HCT116 (cell line): ENCODE measurements at regions not wholly inside any gene's neighbourhood (a gene's known extent, or its start where the extent isn't known, plus 50 kb on each side); places are given as distances from the start of the nearest gene placed in this dataset.

Experiments
- ATAC-seq: fragments of 200-7000 bp; cut with Tn5 transposase; 2 replicates; pipeline ENCODE4 v1.9.1; 2020; ENCODE audit warnings: mild to moderate bottlenecking, moderate library complexity
- BruUV-seq: library from RNA; stranded (reverse); fragments of 400-500 nt; replicated peaks from 2 replicates; lab custom pipeline; 2021; lab: Mats Ljungman, UMichigan
- CTCF ChIA-PET: fragments of 300-600 bp; sonication (Branson Sonifier 250); formaldehyde crosslinking; loops from one replicate; lab custom pipeline; 2021; ENCODE audit warnings: antibody characterized with exemption; lab: Charles Lee
- POLR2A ChIA-PET: fragments of 300-600, 350-600 bp; sonication (Branson Sonifier 250); formaldehyde crosslinking; loops from one replicate; lab custom pipeline; 2021; ENCODE audit warnings: antibody characterized with exemption; lab: Charles Lee
- RAD21 ChIA-PET, 2 experiments: fragments of 300-600 bp; sonication (Branson Sonifier 250); formaldehyde crosslinking; loops; one replicate each; lab custom pipeline; 2023; ENCODE audit warnings: low total read pairs in 2 of 2; ENCODE audit not compliant: uncharacterized antibody in 2 of 2, unreplicated experiment in 2 of 2, low non-redundant PET in 1 of 2; lab: Charles Lee
- DNase-seq: peaks from one replicate; pipeline ENCODE4 v3.0.0-alpha.2; 2010; ENCODE audit warnings: low read depth, low spot score
- H2AFZ ChIP-seq: fragments of 200-600 bp; shearing (Covaris generic), sonication (generic); 2 replicates; pipeline ENCODE4 v1.6.1; 2017; ENCODE audit warnings: low read depth, mixed run types, mixed read lengths, antibody characterized with exemption, low read length; ENCODE audit not compliant: poor library complexity, severe bottlenecking
- H3K27ac ChIP-seq: 2 replicates; pipeline ENCODE4 v1.5.1; 2012; ENCODE audit warnings: low read depth, low read length
- H3K27me3 ChIP-seq: fragments of 200-600 bp; sonication (generic); 2 replicates; pipeline ENCODE4 v1.6.1; 2016; ENCODE audit warnings: mixed run types, low read length, mixed read lengths; ENCODE audit not compliant: insufficient read depth
- H3K36me3 ChIP-seq, 2 experiments: fragments of 200-500 bp in 1 of 2; fragments of 200-600 bp in 1 of 2; sonication (Bioruptor generic) in 1 of 2; sonication (generic) in 1 of 2; 2 replicates each; pipeline versions ENCODE4 v1.5.1 to v1.6.1; 2014 to 2016; ENCODE audit warnings: low read length in 2 of 2, inconsistent platforms in 1 of 2, mixed read lengths in 1 of 2, mixed run types in 1 of 2; ENCODE audit not compliant: insufficient read depth in 2 of 2, control insufficient read depth in 1 of 2
- H3K4me1 ChIP-seq, 2 experiments: fragments of 200-600 bp in 1 of 2; sonication (generic) in 1 of 2; 2 replicates each; pipeline versions ENCODE4 v1.5.1 to v1.6.1; 2012 to 2017; ENCODE audit warnings: low read length in 2 of 2, inconsistent platforms in 1 of 2, mild to moderate bottlenecking in 1 of 2, mixed read lengths in 1 of 2, mixed run types in 1 of 2, moderate library complexity in 1 of 2; ENCODE audit not compliant: insufficient read depth in 2 of 2, control insufficient read depth in 1 of 2
- H3K4me2 ChIP-seq: fragments of 200-600 bp; sonication (generic); 2 replicates; pipeline ENCODE4 v1.6.1; 2017; ENCODE audit warnings: mixed run types, low read length, mixed read lengths
- H3K4me3 ChIP-seq, 2 experiments: fragments of 200-600 bp in 1 of 2; sonication (generic) in 1 of 2; replicated peaks in 1 of 2; 2 replicates each; pipeline ENCODE4 v1.5.1; 2011 to 2016; ENCODE audit warnings: low read length in 2 of 2, control low read depth in 1 of 2, low read depth in 1 of 2, mild to moderate bottlenecking in 1 of 2, mixed read lengths in 1 of 2, mixed run types in 1 of 2
- H3K79me2 ChIP-seq: fragments of 200-600 bp; sonication (generic); 2 replicates; pipeline ENCODE4 v1.6.1; 2017; ENCODE audit warnings: mild to moderate bottlenecking, mixed run types, low read length, moderate library complexity, mixed read lengths; ENCODE audit not compliant: insufficient read depth
- H3K9ac ChIP-seq: fragments of 200-600 bp; sonication (generic); 2 replicates; pipeline ENCODE4 v1.6.1; 2016; ENCODE audit warnings: low read length, mixed read lengths
- H3K9me2 ChIP-seq: fragments of 200-600 bp; sonication (generic), shearing (Covaris generic); 2 replicates; pipeline ENCODE4 v1.6.1; 2017; ENCODE audit warnings: mixed run types, mild to moderate bottlenecking, moderate library complexity; ENCODE audit not compliant: insufficient read depth
- H3K9me3 ChIP-seq, 2 experiments: fragments of 200-500 bp in 1 of 2; fragments of 200-600 bp in 1 of 2; sonication (Bioruptor generic) in 1 of 2; sonication (generic) in 1 of 2; 2 replicates each; pipeline ENCODE4 v1.6.1; 2014 to 2017; ENCODE audit warnings: low read length in 2 of 2, mixed read lengths in 2 of 2, inconsistent platforms in 1 of 2, low read depth in 1 of 2, mild to moderate bottlenecking in 1 of 2, mixed run types in 1 of 2, moderate library complexity in 1 of 2; ENCODE audit not compliant: control insufficient read depth in 1 of 2, insufficient read depth in 1 of 2
- H4K20me1 ChIP-seq: fragments of 200-600 bp; sonication (generic), shearing (Covaris generic); 2 replicates; pipeline ENCODE4 v1.6.1; 2017; ENCODE audit warnings: mixed run types, mild to moderate bottlenecking, moderate library complexity; ENCODE audit not compliant: insufficient read depth
- CBX3 ChIP-seq: IDR thresholded peaks from 2 replicates; pipeline ENCODE4 v1.6.1; 2012; ENCODE audit warnings: low read depth
- CEBPB ChIP-seq: IDR thresholded peaks from 2 replicates; pipeline ENCODE4 v1.6.1; 2012; ENCODE audit warnings: low read depth
- ELF1 ChIP-seq: IDR thresholded peaks from 2 replicates; pipeline ENCODE4 v1.6.1; 2012; ENCODE audit warnings: low read depth, borderline replicate concordance
- EZH2 ChIP-seq: fragments of 200-600 bp; sonication (generic); IDR thresholded peaks from 2 replicates; pipeline ENCODE4 v1.6.1; 2017; ENCODE audit warnings: antibody characterized with exemption, mixed run types
- EZH2phosphoT487 ChIP-seq: fragments of 200-600 bp; IDR thresholded peaks from 2 replicates; pipeline ENCODE4 v1.6.1; 2018; ENCODE audit warnings: antibody characterized with exemption, borderline replicate concordance
- JUND ChIP-seq: IDR thresholded peaks from 2 replicates; pipeline ENCODE4 v1.6.1; 2012
- POLR2A ChIP-seq: IDR thresholded peaks from 2 replicates; pipeline ENCODE4 v1.7.0; 2011; ENCODE audit warnings: borderline replicate concordance; ENCODE audit not compliant: insufficient read depth, insufficient read length; ENCODE audit errors: extremely low read depth
- RAD21 ChIP-seq: IDR thresholded peaks from 2 replicates; pipeline ENCODE4 v1.6.1; 2012; ENCODE audit warnings: low read depth, mild to moderate bottlenecking
- REST ChIP-seq: IDR thresholded peaks from 2 replicates; pipeline ENCODE4 v1.6.1; 2012; ENCODE audit warnings: low read depth
- SP1 ChIP-seq: IDR thresholded peaks from 2 replicates; pipeline ENCODE4 v1.6.1; 2012; ENCODE audit warnings: low read depth
- SRF ChIP-seq: IDR thresholded peaks from 2 replicates; pipeline ENCODE4 v1.6.1; 2012; ENCODE audit warnings: low read depth
- TCF7L2 ChIP-seq: IDR thresholded peaks from 2 replicates; pipeline ENCODE4 v1.7.0; 2011; ENCODE audit warnings: borderline replicate concordance, inconsistent platforms; ENCODE audit not compliant: insufficient read depth, insufficient read length; ENCODE audit errors: extremely low read depth
- YY1 ChIP-seq: IDR thresholded peaks from 2 replicates; pipeline ENCODE4 v1.6.1; 2011; ENCODE audit warnings: low read length, low read depth, moderate library complexity, mild to moderate bottlenecking; ENCODE audit not compliant: insufficient replicate concordance; ENCODE audit errors: extremely low read depth
- ZFX ChIP-seq: fragments of 450-650 bp; IDR thresholded peaks from 2 replicates; pipeline ENCODE4 v1.6.1; 2017
- intact Hi-C: fragments of 100-400 bp; cut with micrococcal nuclease; formaldehyde crosslinking; loops from 2 replicates; pipeline ENCODE4 v1.10.0; 2022
- TF ChIP-seq, protein P1 (sequence below): IDR thresholded peaks from 2 replicates; pipeline ENCODE4 v1.6.1; 2012
- TF ChIP-seq, protein P2 (sequence below): IDR thresholded peaks from 2 replicates; pipeline ENCODE4 v1.6.1; 2012

DNA sequence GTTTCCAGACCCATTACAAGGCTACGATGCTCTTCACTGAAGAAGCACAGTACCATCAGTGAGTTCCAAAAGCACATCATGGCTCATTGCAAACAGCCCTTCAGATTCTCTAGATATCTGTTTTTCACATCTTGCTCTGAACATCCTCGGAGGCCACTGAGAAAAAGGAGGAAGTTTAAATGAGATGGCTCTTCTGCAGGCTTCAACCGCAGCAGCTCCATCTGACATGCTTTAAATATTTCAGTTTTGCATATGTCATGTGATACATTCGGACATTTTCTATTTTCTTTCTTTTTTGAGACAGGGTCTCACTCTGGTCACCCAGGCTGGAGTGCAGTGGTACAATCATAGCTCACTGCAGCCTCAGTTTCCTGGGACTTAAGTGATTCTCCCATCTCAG is 396.8 kb downstream of the NPIPA8 start:
- POLR2A ChIA-PET, result no interaction called here
- H3K9me3 ChIP-seq, result no peaks in the 10 kb centered on the region
- peaks cover 16% of the 10 kb centered on the region for H3K27me3 ChIP-seq
- H3K4me1 ChIP-seq, result no peaks in the 10 kb centered on the region
- no peak overlapping the region for H3K4me2 ChIP-seq
- H3K9me2 ChIP-seq, result no peaks in the 10 kb centered on the region
- H4K20me1 ChIP-seq, result no peaks in the 10 kb centered on the region
- CTCF ChIA-PET, result no interaction called here
- H3K9ac ChIP-seq, result no peak overlapping the region
- no peak for TF ChIP-seq CBX3
- H3K36me3 ChIP-seq, result no peaks in the 10 kb centered on the region
- intact Hi-C loops, result no loop called here
- DNase-seq (no peak), ATAC-seq (no peak)
- no peak overlapping the region for H2AFZ ChIP-seq
- H3K4me3 ChIP-seq, result no peak overlapping the region
- BruUV-seq, result no TSS peak
- RAD21 ChIA-PET, result no interaction called here
- H3K79me2 ChIP-seq, result no peaks in the 10 kb centered on the region
- no peak overlapping the region for H3K27ac ChIP-seq

- no peaks in the 10 kb centered on the region for H3K4me1 ChIP-seq
- RAD21 ChIA-PET, result no interaction called here
- no peaks in the 10 kb centered on the region for H3K9me2 ChIP-seq
- no peak for DNase-seq
- H3K36me3 ChIP-seq, result no peaks in the 10 kb centered on the region
- H3K9ac ChIP-seq, result no peak overlapping the region
- intact Hi-C loops, result no loop called here
- BruUV-seq, result no TSS peak
- CTCF ChIA-PET, result no interaction called here
- H3K4me3 ChIP-seq, result no peak overlapping the region
- H3K27ac ChIP-seq, result no peak overlapping the region
- no peaks in the 10 kb centered on the region for H3K79me2 ChIP-seq
- H3K27me3 ChIP-seq, result peaks cover 16% of the 10 kb centered on the region
- ATAC-seq, result no peak
- H2AFZ ChIP-seq, result no peak overlapping the region
- H3K9me3 ChIP-seq, result no peaks in the 10 kb centered on the region
- POLR2A ChIA-PET, result no interaction called here
- no peak for TF ChIP-seq POLR2A
- TF ChIP-seq SRF, result no peak
- TF ChIP-seq TCF7L2, result no peak
- no peak for TF ChIP-seq REST
- no peak for TF ChIP-seq SP1
- TF ChIP-seq ZFX, result no peak
- TF ChIP-seq, protein P1, sequence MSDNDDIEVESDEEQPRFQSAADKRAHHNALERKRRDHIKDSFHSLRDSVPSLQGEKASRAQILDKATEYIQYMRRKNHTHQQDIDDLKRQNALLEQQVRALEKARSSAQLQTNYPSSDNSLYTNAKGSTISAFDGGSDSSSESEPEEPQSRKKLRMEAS, result no peak
- no peak for TF ChIP-seq ELF1
- TF ChIP-seq, protein P2, sequence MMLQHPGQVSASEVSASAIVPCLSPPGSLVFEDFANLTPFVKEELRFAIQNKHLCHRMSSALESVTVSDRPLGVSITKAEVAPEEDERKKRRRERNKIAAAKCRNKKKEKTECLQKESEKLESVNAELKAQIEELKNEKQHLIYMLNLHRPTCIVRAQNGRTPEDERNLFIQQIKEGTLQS, result no peak
- TF ChIP-seq CEBPB, result no peak
- no peak for TF ChIP-seq RAD21
- no peak for TF ChIP-seq YY1
- TF ChIP-seq EZH2phosphoT487, result no peak
- no peak for TF ChIP-seq EZH2
- no peak for TF ChIP-seq JUND
- H3K4me2 ChIP-seq, result no peak overlapping the region
- H4K20me1 ChIP-seq, result no peaks in the 10 kb centered on the region
These were observed 397.4 kb downstream of the NPIPA8 start for GRCh38 chr16:17939122-17939536.
